ENCODE measurements at regions not wholly inside any gene's neighbourhood (a gene's known extent, or its start where the extent isn't known, plus 50 kb on each side); places are given as distances from the start of the nearest gene placed in this dataset.

DNA sequence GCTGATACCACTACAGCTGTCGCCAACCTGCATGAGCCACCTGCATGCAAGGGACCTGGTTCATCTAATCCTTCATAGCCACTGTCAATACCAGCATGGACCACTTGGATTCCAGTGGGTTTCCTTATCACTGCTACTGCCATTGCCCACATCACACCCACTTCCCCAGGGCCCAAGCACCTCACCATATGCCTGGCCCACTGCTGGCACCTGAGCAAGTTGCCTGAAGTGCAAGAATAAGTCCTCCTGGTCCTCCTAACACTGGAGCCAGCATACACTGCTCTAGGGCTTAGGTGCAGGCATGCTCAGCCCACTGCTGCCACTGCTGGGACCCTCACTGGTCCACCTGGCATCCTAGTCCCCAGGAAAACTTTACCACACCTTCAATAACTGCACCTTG is 1136.8 kb upstream of the ADGRL4 start:
- TF ChIP-seq EZH2 (IDR thresholded peaks at IDR 0.05; ENCODE audit: insufficient read depth, poor library complexity, severe bottlenecking) (no peak), EZH2phosphoT487 (IDR thresholded peaks at IDR 0.05; ENCODE audit: insufficient read depth, low read depth) (no peak)

Data from GM23248 (cell line).